H9 (cell line): ENCODE measurements at regions not wholly inside any gene's neighbourhood (a gene's known extent, or its start where the extent isn't known, plus 50 kb on each side); places are given as distances from the start of the nearest gene placed in this dataset.

Experiments
- DNase-seq: peaks from one replicate; pipeline ENCODE4 v3.0.0-alpha.2; 2017
- H2AFZ ChIP-seq: one replicate; pipeline ENCODE4 v1.6.1; 2013; ENCODE audit warnings: mild to moderate bottlenecking, low read length, control low read depth, moderate library complexity
- H2AK5ac ChIP-seq: 2 replicates; pipeline ENCODE4 v1.6.1; 2013; ENCODE audit warnings: low read length, control low read depth, mixed read lengths; ENCODE audit not compliant: insufficient read length
- H2BK120ac ChIP-seq: one replicate; pipeline ENCODE4 v1.6.1; 2013; ENCODE audit warnings: low read depth, mild to moderate bottlenecking, low read length, control low read depth, inconsistent platforms; ENCODE audit not compliant: poor library complexity, severe bottlenecking
- H2BK12ac ChIP-seq: 2 replicates; pipeline ENCODE4 v1.6.1; 2013; ENCODE audit warnings: low read length, control low read depth, mixed read lengths, low read depth; ENCODE audit not compliant: insufficient read length
- H2BK15ac ChIP-seq: 2 replicates; pipeline ENCODE4 v1.6.1; 2013; ENCODE audit warnings: low read depth, low read length, control low read depth
- H2BK20ac ChIP-seq: one replicate; pipeline ENCODE4 v1.6.1; 2013; ENCODE audit warnings: low read depth, mild to moderate bottlenecking, low read length, control low read depth, inconsistent platforms; ENCODE audit not compliant: poor library complexity, severe bottlenecking
- H2BK5ac ChIP-seq: 2 replicates; pipeline ENCODE4 v1.6.1; 2013; ENCODE audit warnings: low read length, control low read depth, mixed read lengths; ENCODE audit not compliant: insufficient read length
- H3K14ac ChIP-seq: 2 replicates; pipeline ENCODE4 v1.6.1; 2013; ENCODE audit warnings: low read length, control low read depth; ENCODE audit not compliant: insufficient read depth
- H3K18ac ChIP-seq: 2 replicates; pipeline ENCODE4 v1.6.1; 2013; ENCODE audit warnings: low read depth, mild to moderate bottlenecking, mixed read lengths, low read length, control low read depth; ENCODE audit not compliant: insufficient read length
- H3K23ac ChIP-seq: 2 replicates; pipeline ENCODE4 v1.6.1; 2013; ENCODE audit warnings: low read length, control low read depth, mixed read lengths, low read depth; ENCODE audit not compliant: insufficient read length
- H3K23me2 ChIP-seq: 2 replicates; pipeline ENCODE4 v1.6.1; 2013; ENCODE audit warnings: low read depth, mild to moderate bottlenecking, mixed read lengths, low read length, control low read depth; ENCODE audit not compliant: insufficient read length, poor library complexity, severe bottlenecking
- H3K27ac ChIP-seq: 2 replicates; pipeline ENCODE4 v1.5.1; 2013; ENCODE audit warnings: low read length, control low read depth, mixed read lengths, low read depth; ENCODE audit not compliant: insufficient read length
- H3K27me3 ChIP-seq: 2 replicates; pipeline ENCODE4 v1.6.1; 2013; ENCODE audit warnings: low read length, control low read depth, inconsistent platforms; ENCODE audit not compliant: insufficient read depth
- H3K4ac ChIP-seq: 2 replicates; pipeline ENCODE4 v1.6.1; 2013; ENCODE audit warnings: low read depth, mild to moderate bottlenecking, control low read depth, inconsistent platforms, low read length, moderate library complexity
- H3K4me1 ChIP-seq: 2 replicates; pipeline ENCODE4 v1.6.1; 2013; ENCODE audit warnings: low read length, control low read depth, inconsistent platforms; ENCODE audit not compliant: insufficient read depth
- H3K4me2 ChIP-seq: 2 replicates; pipeline ENCODE4 v1.6.1; 2013; ENCODE audit warnings: low read length, control low read depth, mixed read lengths; ENCODE audit not compliant: insufficient read length, insufficient read depth
- H3K56ac ChIP-seq: 2 replicates; pipeline ENCODE4 v1.6.1; 2013; ENCODE audit warnings: low read depth, mild to moderate bottlenecking, mixed read lengths, low read length, control low read depth; ENCODE audit not compliant: insufficient read length
- H3K79me1 ChIP-seq: 2 replicates; pipeline ENCODE4 v1.6.1; 2013; ENCODE audit warnings: low read depth, mild to moderate bottlenecking, moderate library complexity, low read length, control low read depth, inconsistent platforms; ENCODE audit not compliant: insufficient read depth, poor library complexity, severe bottlenecking
- H3K79me2 ChIP-seq: 2 replicates; pipeline ENCODE4 v1.6.1; 2013; ENCODE audit warnings: low read length, control low read depth, inconsistent platforms; ENCODE audit not compliant: insufficient read depth
- H3K9ac ChIP-seq: 2 replicates; pipeline ENCODE4 v1.6.1; 2013; ENCODE audit warnings: low read length, control low read depth, mixed read lengths; ENCODE audit not compliant: insufficient read length; ENCODE audit errors: extremely low read depth
- H3K9me3 ChIP-seq: one replicate; pipeline ENCODE4 v1.6.1; 2013; ENCODE audit warnings: low read depth, low read length, inconsistent platforms; ENCODE audit not compliant: control insufficient read depth
- H3T11ph ChIP-seq: one replicate; pipeline ENCODE4 v1.6.1; 2013; ENCODE audit warnings: mild to moderate bottlenecking, low read length, control low read depth, inconsistent platforms
- H4K20me1 ChIP-seq: one replicate; pipeline ENCODE4 v1.6.1; 2013; ENCODE audit not compliant: control insufficient read depth, insufficient read length, insufficient read depth
- H4K5ac ChIP-seq: 2 replicates; pipeline ENCODE4 v1.6.1; 2013; ENCODE audit warnings: low read depth, mild to moderate bottlenecking, mixed read lengths, low read length, control low read depth; ENCODE audit not compliant: insufficient read length
- H4K8ac ChIP-seq: replicated peaks from 2 replicates; pipeline ENCODE4 v1.6.1; 2013; ENCODE audit warnings: low read length, control low read depth, mixed read lengths, low read depth; ENCODE audit not compliant: insufficient read length
- H4K91ac ChIP-seq: 2 replicates; pipeline ENCODE4 v1.6.1; 2013; ENCODE audit warnings: low read depth, mild to moderate bottlenecking, moderate library complexity, mixed read lengths, low read length, control low read depth; ENCODE audit not compliant: insufficient read length
- H3K27ac Mint-ChIP-seq, 3 experiments: 2 replicates in 2 of 3; 3 replicates in 1 of 3; pipeline ENCODE4 v1.8.0; 2020 to 2021; ENCODE audit warnings: mixed read lengths in 3 of 3, mild to moderate bottlenecking in 1 of 3, moderate library complexity in 1 of 3
- H3K27me3 Mint-ChIP-seq: 2 replicates; pipeline ENCODE4 v1.8.0; 2021; ENCODE audit warnings: low read depth, mild to moderate bottlenecking, moderate library complexity, mixed read lengths
- H3K36me3 Mint-ChIP-seq, 3 experiments: 2 replicates in 2 of 3; 3 replicates in 1 of 3; pipeline ENCODE4 v1.8.0; 2020 to 2021; ENCODE audit warnings: low read depth in 3 of 3, mixed read lengths in 3 of 3; ENCODE audit not compliant: insufficient read depth in 1 of 3
- H3K4me1 Mint-ChIP-seq, 2 experiments: 2 replicates each; pipeline ENCODE4 v1.8.0; 2020; ENCODE audit warnings: mixed read lengths in 2 of 2
- H3K4me3 Mint-ChIP-seq, 2 experiments: 2 replicates in 1 of 2; 3 replicates in 1 of 2; pipeline ENCODE4 v1.8.0; 2020 to 2021; ENCODE audit warnings: mild to moderate bottlenecking in 2 of 2, mixed read lengths in 2 of 2, moderate library complexity in 1 of 2
- H3K9me3 Mint-ChIP-seq, 2 experiments: 2 replicates in 1 of 2; 3 replicates in 1 of 2; pipeline ENCODE4 v1.8.0; 2020; ENCODE audit warnings: mild to moderate bottlenecking in 2 of 2, mixed read lengths in 2 of 2, moderate library complexity in 1 of 2
- TF ChIP-seq, protein P1 (sequence below): fragments of 200-600 bp; sonication (generic); conservative IDR thresholded peaks from 3 replicates; pipeline ENCODE4 v1.8.0; 2021; ENCODE audit warnings: antibody characterized with exemption, mild to moderate bottlenecking

DNA sequence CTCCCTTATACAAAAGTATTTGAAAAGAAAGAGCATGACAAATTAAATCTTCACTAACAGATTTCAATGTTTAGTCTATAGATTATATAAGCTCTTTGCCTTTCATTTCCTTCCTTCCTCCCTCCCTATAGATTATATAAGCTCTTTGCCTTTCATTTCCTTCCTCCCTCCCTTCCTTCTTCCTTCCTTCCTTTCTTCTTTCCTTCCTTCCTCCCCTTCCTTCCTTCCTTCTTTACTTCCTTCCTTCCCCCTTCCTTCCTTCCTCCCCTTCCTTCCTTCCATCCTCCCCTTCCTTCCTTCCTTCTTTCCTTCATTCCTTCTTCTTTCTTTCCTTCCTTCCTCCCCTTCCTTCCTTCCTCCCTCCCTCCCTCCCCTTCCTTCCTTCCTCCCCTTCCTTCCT, 209.8 kb upstream of the CBLB start:
- H3K4me3 Mint-ChIP-seq, result no peak overlapping the region
- H3K27me3 Mint-ChIP-seq, result no peaks in the 10 kb centered on the region
- H3K27ac Mint-ChIP-seq, result no peak overlapping the region
- no peak overlapping the region for H3K18ac ChIP-seq
- H2BK20ac ChIP-seq, result no peak overlapping the region
- H2AFZ ChIP-seq, result no peak overlapping the region
- H2BK120ac ChIP-seq, result no peak overlapping the region
- H3K4me2 ChIP-seq, result no peak overlapping the region
- H4K8ac ChIP-seq, result no peak overlapping the region
- no peaks in the 10 kb centered on the region for H3K27me3 ChIP-seq
- no peak overlapping the region for H4K91ac ChIP-seq
- H3K23me2 ChIP-seq, result no peaks in the 10 kb centered on the region
- no peaks in the 10 kb centered on the region for H3K4me1 ChIP-seq
- H3T11ph ChIP-seq, result no peak overlapping the region
- H3K79me1 ChIP-seq, result no peaks in the 10 kb centered on the region
- H2BK5ac ChIP-seq, result no peak overlapping the region
- TF ChIP-seq, protein P1, sequence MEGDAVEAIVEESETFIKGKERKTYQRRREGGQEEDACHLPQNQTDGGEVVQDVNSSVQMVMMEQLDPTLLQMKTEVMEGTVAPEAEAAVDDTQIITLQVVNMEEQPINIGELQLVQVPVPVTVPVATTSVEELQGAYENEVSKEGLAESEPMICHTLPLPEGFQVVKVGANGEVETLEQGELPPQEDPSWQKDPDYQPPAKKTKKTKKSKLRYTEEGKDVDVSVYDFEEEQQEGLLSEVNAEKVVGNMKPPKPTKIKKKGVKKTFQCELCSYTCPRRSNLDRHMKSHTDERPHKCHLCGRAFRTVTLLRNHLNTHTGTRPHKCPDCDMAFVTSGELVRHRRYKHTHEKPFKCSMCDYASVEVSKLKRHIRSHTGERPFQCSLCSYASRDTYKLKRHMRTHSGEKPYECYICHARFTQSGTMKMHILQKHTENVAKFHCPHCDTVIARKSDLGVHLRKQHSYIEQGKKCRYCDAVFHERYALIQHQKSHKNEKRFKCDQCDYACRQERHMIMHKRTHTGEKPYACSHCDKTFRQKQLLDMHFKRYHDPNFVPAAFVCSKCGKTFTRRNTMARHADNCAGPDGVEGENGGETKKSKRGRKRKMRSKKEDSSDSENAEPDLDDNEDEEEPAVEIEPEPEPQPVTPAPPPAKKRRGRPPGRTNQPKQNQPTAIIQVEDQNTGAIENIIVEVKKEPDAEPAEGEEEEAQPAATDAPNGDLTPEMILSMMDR, result no peak
- no peak overlapping the region for H3K27ac ChIP-seq
- H3K36me3 Mint-ChIP-seq, result peaks cover 2 to 5% (median 2%) of the 10 kb centered on the region in 3 experiments; a peak in 6 of 7 replicates
- H3K56ac ChIP-seq, result no peak overlapping the region
- H3K9me3 Mint-ChIP-seq, result peaks cover 3 to 8% of the 10 kb centered on the region in 2 experiments
- H3K4me1 Mint-ChIP-seq, result no peaks in the 10 kb centered on the region
- H4K5ac ChIP-seq, result no peak overlapping the region
- H2BK15ac ChIP-seq, result no peak overlapping the region
- H2BK12ac ChIP-seq, result no peak overlapping the region
- H3K79me2 ChIP-seq, result no peaks in the 10 kb centered on the region
- H3K9me3 ChIP-seq, result no peaks in the 10 kb centered on the region
- H3K4ac ChIP-seq, result no peak overlapping the region
- no peak overlapping the region for H2AK5ac ChIP-seq
- no peak overlapping the region for H3K23ac ChIP-seq
- DNase-seq, result no peak
- H3K14ac ChIP-seq, result no peak overlapping the region
- H3K9ac ChIP-seq, result no peak overlapping the region
- no peaks in the 10 kb centered on the region for H4K20me1 ChIP-seq
